ENCODE measurements at regions not wholly inside any gene's neighbourhood (a gene's known extent, or its start where the extent isn't known, plus 50 kb on each side); places are given as distances from the start of the nearest gene placed in this dataset.

GRCh38 chr11:107177106-107177477 lies 158.8 kb upstream of the GUCY1A2 start:
- no peak overlapping the region for H3K27ac Mint-ChIP-seq
- DNase-seq: no peak
- 86 to 89% methylated on average over 12 to 15 of the region's 15 CpGs for WGBS, 2 experiments (ENCODE audit: insufficient coverage in 1 of 2, insufficient read length in 1 of 2)

GRCh38 chr11:107176148-107177105 lies 158.2 kb upstream of the GUCY1A2 start:
- Mint-ChIP-seq H3K36me3 (ENCODE audit: low read depth) (no peaks in the 10 kb centered on the region), H3K27ac (no peak overlapping the region), H3K27me3 (ENCODE audit: insufficient read depth) (no peaks in the 10 kb centered on the region), H3K9me3 (no peaks in the 10 kb centered on the region), H3K4me3 (no peak overlapping the region), H3K4me1 (no peaks in the 10 kb centered on the region)
- WGBS, 2 experiments (ENCODE audit: insufficient coverage in 1 of 2, insufficient read length in 1 of 2): 93 to 97% methylated on average over 36 to 37 of the region's 37 CpGs
- Histone ChIP-seq H3K9me3 (ENCODE audit: control insufficient read depth, low read length) (no peaks in the 10 kb centered on the region), H3K36me3 (ENCODE audit: control insufficient read depth, insufficient read depth, low read length) (no peaks in the 10 kb centered on the region), H3K9ac (ENCODE audit: extremely low read depth, low read length, poor library complexity, severe bottlenecking) (no peak overlapping the region), H3K27me3 (ENCODE audit: control insufficient read depth, insufficient read depth, low read length, poor library complexity, severe bottlenecking) (no peaks in the 10 kb centered on the region), H3K4me3 (ENCODE audit: low read length) (no peak overlapping the region), H3K4me1 (ENCODE audit: control insufficient read depth, insufficient read depth, low read length) (no peaks in the 10 kb centered on the region), H3K27ac (ENCODE audit: low read depth, low read length) (no peak overlapping the region)
- DNase-seq: no peak
- TF ChIP-seq CTCF (conservative IDR thresholded peaks at IDR 0.05): no peak

More at GRCh38 chr11:107177106-107177477, 158.8 kb upstream of the GUCY1A2 start:
- Mint-ChIP-seq H3K36me3 (ENCODE audit: low read depth) (no peaks in the 10 kb centered on the region), H3K4me3 (no peak overlapping the region), H3K4me1 (no peaks in the 10 kb centered on the region), H3K27me3 (ENCODE audit: insufficient read depth) (no peaks in the 10 kb centered on the region), H3K9me3 (no peaks in the 10 kb centered on the region)
- no peak for TF ChIP-seq CTCF (conservative IDR thresholded peaks at IDR 0.05)
- Histone ChIP-seq H3K27ac (ENCODE audit: low read depth, low read length) (no peak overlapping the region), H3K9ac (ENCODE audit: extremely low read depth, low read length, poor library complexity, severe bottlenecking) (no peak overlapping the region), H3K9me3 (ENCODE audit: control insufficient read depth, low read length) (no peaks in the 10 kb centered on the region), H3K4me1 (ENCODE audit: control insufficient read depth, insufficient read depth, low read length) (no peaks in the 10 kb centered on the region), H3K27me3 (ENCODE audit: control insufficient read depth, insufficient read depth, low read length, poor library complexity, severe bottlenecking) (no peaks in the 10 kb centered on the region), H3K4me3 (ENCODE audit: low read length) (no peak overlapping the region), H3K36me3 (ENCODE audit: control insufficient read depth, insufficient read depth, low read length) (no peaks in the 10 kb centered on the region)

GRCh38 chr11:107174856-107175255 lies 156.6 kb upstream of the GUCY1A2 start:
- TF ChIP-seq CTCF (conservative IDR thresholded peaks at IDR 0.05): no peak
- no peak overlapping the region for H3K27ac ChIP-seq (ENCODE audit: low read depth, low read length)
- no peak overlapping the region for H3K4me3 ChIP-seq (ENCODE audit: low read length)
- H3K4me1 Mint-ChIP-seq: no peaks in the 10 kb centered on the region
- H3K9me3 ChIP-seq (ENCODE audit: control insufficient read depth, low read length): no peaks in the 10 kb centered on the region
- H3K27ac Mint-ChIP-seq: no peak overlapping the region
- H3K4me1 ChIP-seq (ENCODE audit: control insufficient read depth, insufficient read depth, low read length): no peaks in the 10 kb centered on the region
- no peaks in the 10 kb centered on the region for H3K27me3 Mint-ChIP-seq (ENCODE audit: insufficient read depth)
- WGBS, 2 experiments (ENCODE audit: insufficient coverage in 1 of 2, insufficient read length in 1 of 2): 92 to 100% methylated on average over 4 to 5 of the region's 5 CpGs
- no peaks in the 10 kb centered on the region for H3K27me3 ChIP-seq (ENCODE audit: control insufficient read depth, insufficient read depth, low read length, poor library complexity, severe bottlenecking)
- no peaks in the 10 kb centered on the region for H3K36me3 Mint-ChIP-seq (ENCODE audit: low read depth)
- H3K9me3 Mint-ChIP-seq: no peaks in the 10 kb centered on the region
- H3K36me3 ChIP-seq (ENCODE audit: control insufficient read depth, insufficient read depth, low read length): no peaks in the 10 kb centered on the region
- H3K9ac ChIP-seq (ENCODE audit: extremely low read depth, low read length, poor library complexity, severe bottlenecking): no peak overlapping the region
- DNase-seq: no peak
- H3K4me3 Mint-ChIP-seq: no peak overlapping the region

Measured in endodermal cell (in vitro differentiated cells).